Fibroblast of peridontal ligament (primary cell): ENCODE measurements at regions not wholly inside any gene's neighbourhood (a gene's known extent, or its start where the extent isn't known, plus 50 kb on each side); places are given as distances from the start of the nearest gene placed in this dataset.
A peak's percentile ranks its signal among the peaks of the same experiment; 100 is the strongest.

Experiments
- DNase-seq: peaks from one replicate; pipeline ENCODE4 v3.0.0-alpha.2; 2010; ENCODE audit errors: extremely low read depth

DNA sequence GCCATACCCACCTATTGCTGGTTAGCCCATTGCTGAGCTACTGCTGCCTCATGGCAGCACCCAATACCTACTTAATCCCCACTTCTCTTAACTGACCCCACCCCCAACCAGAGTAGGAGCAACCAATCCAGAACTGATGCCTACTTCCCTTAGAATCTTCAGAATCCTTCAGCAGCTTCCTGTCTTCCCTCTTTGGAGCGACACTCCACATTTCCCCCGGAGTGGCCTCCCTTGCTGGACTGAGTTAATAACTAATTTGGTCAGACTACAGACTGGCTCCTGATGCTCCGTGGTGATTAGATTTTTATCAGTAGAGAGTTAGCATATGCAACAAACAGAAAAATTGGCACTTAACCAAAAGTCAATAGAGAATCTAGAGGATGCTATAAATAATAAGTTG, 51.2 kb upstream of the UBR2 start:
- DNase-seq: no peak

DNA sequence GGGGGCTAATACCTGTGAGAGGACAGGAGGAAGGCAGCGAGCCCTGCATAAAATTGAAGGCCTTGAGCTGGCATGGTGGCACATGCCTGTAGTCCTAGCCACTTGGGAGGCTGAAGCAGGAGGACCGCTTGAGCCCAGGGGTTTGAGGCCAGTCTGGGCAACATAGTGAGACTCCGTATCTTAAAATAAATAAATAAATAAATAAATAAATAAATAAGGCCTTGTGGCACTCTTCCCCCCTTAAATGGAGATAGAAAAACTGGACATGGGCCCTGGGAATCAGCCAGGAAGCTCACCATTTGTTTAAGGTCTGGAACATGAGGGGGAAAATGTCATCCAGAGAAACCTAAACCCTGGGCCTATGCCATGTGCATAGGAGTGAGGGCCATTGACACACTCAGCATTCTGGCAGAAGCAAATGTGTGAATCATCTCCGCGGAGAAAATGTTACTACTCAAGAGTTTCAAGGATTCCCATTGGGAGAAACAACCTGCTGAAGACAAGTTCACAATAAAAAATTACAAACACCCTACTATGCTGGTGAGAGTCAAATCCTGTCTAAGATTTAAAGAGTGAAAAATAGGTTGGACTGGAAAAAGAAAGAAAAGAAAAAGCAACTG, 51.9 kb upstream of the UBR2 start:
- peak; percentile 39 for DNase-seq

DNA sequence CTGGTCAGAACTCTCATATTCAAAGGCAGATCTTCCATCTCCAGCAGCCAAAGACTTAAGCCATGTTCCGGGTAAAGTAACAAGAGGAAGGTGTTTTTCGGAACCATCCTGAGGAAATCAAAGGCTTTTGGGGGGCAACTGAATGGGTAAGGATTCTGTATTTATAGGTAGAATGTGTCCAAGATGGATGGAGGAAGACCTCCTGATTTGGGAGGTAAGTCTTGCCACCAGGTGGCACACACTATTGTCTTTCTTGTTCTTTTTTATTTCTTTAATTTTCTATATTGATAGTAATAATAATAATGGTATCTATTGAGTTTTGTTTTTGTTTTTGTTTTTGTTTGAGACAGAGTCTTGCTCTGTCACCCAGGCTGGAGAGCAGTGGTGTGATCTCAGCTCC, 53.0 kb upstream of the UBR2 start:
- no peak for DNase-seq

DNA sequence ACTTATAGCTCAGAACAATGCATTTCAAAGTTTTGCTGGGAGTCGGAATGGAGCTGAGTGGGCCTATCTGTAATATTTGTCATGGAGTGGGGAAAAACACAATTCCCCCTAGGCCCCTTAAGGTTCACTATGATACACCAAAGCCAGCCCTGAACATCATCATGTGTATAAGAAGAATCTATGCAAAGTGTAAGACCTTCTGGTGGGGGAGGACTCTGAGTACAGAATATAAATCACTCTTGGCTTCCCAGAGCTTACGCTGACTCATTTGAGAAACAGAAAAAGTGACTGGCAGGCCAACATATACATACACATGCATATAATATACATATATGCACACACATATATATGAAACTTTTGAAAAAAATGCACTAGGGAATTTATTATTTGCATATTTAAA, 54.1 kb upstream of the UBR2 start:
- no peak for DNase-seq

DNA sequence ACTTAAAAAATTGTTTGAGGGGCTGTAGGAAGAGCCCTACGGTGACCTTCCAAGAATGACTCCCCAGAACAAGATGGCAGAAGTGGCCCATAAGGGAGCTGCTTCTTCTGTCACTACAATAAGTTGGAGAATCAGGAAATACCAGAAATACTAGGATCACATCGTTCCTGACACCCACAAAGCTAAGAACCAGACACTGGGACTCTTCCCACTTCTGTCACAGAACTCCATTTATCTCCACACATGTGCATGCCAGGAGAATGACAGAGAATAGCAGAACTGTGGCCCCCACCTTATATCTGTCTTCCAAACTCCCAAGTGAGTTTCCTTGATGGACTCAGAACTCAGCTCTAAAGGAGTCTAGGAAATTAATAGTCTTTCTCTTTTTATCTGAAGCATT, 54.6 kb upstream of the UBR2 start:
- no peak for DNase-seq

- DNase-seq: no peak
Observed at GRCh38 chr6:42507901-42508300, 55.9 kb upstream of the UBR2 start.

DNA sequence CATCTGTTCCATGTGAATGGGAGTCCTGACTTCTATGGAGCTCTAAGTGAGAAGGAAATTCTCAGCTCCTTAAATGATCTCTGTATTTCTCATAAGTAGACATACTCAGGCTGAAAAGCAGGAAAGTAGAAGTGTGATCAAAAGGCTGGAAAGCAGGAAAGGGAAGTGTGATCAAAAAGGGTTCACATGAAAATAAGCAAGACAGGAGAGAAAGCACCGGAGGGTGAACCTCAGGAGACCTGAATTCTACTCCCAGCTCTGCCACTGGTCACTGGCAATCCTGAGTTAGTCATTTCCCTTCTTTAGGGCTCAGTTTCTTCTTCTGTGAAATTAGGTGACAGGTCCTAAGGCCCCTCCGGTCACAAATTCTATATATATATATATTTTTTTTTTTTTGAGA, 55.5 kb upstream of the TRERF1 start:
- no peak for DNase-seq

GRCh38 chr6:42506070-42506469, 54.3 kb upstream of the TRERF1 start:
- DNase-seq: no peak

GRCh38 chr6:42505385-42505718, 53.6 kb upstream of the TRERF1 start:
- peak; percentile 64 for DNase-seq

DNA sequence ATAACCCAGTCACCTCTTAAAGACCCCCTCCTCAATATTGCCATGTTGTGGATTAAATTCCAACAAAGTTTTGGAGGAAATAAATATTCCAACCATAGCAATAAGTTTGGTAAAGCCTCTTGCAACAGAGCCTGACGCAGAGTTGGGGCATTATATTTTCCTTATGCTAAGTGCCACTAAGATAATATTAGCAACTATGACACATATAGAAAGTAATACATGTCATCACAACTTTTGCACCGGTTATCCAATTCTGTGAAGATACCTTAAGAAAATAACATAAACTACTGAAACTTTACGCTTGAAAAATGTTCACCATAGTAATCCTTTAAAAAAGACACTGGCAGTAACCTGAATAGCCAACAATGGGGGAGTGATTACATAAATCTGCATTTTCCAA, 52.2 kb upstream of the TRERF1 start:
- no peak for DNase-seq

DNA sequence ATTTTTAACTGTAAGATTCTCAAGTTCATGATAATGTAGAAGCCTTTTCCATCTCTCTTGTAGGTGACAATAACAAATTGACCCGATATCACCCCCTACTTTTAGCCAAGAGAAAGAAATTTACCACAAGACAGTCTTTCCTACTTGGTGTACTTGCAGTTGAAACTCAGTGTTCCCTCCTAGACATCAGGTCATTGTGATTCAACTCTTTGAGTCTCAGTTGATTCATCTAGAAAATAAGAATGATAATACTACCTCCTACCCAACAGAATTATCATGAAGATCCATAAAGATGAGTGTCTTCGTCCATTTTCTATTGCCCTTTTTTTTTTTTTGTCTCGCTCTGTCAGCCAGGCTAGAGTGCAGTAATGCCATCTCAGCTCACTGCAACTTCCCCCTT, 51.3 kb upstream of the TRERF1 start:
- DNase-seq: no peak

- DNase-seq: no peak
Observed at GRCh38 chr6:42502127-42502526, 50.4 kb upstream of the TRERF1 start.
